ENCODE measurements at regions not wholly inside any gene's neighbourhood (a gene's known extent, or its start where the extent isn't known, plus 50 kb on each side); places are given as distances from the start of the nearest gene placed in this dataset.
A peak's percentile ranks its signal among the peaks of the same experiment; 100 is the strongest.

GRCh38 chr1:234988155-234988517, 140.5 kb downstream of the TOMM20 start:
- no peak for DNase-seq

- no peak for DNase-seq
These were observed 141.1 kb downstream of the TOMM20 start for GRCh38 chr1:234987415-234988154.

DNA sequence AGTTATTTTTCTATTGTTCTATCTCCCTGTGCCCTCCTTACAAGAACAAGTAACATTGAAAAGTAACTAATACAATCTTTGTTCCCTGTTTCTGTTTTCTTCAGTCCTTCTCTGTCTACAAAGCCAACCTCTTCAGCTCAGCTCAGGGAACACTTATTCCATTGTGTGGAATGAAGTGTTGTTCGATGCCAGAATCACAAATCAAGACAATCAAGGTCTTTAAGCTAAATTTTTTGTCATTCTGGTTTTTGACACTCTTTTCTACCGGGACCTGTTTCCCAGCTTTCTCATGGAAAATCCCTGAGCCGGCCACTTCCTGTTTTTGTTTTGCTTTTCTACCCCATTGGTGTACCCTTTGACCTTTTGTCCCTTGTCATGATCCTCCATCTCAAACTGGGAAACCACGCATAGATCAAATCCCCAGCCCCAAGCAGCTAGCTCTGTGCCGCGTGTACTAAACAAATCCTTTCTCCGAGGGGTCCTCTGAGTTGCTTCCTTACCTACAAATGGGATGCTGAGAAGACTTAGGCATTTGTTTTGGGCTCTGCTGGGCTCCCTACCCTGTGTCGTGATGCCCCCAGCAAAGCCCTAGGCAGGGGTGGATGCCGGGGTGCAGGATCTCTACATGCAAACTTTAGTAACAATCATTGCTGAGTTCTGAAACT, 141.8 kb downstream of the TOMM20 start:
- no peak for DNase-seq

DNA sequence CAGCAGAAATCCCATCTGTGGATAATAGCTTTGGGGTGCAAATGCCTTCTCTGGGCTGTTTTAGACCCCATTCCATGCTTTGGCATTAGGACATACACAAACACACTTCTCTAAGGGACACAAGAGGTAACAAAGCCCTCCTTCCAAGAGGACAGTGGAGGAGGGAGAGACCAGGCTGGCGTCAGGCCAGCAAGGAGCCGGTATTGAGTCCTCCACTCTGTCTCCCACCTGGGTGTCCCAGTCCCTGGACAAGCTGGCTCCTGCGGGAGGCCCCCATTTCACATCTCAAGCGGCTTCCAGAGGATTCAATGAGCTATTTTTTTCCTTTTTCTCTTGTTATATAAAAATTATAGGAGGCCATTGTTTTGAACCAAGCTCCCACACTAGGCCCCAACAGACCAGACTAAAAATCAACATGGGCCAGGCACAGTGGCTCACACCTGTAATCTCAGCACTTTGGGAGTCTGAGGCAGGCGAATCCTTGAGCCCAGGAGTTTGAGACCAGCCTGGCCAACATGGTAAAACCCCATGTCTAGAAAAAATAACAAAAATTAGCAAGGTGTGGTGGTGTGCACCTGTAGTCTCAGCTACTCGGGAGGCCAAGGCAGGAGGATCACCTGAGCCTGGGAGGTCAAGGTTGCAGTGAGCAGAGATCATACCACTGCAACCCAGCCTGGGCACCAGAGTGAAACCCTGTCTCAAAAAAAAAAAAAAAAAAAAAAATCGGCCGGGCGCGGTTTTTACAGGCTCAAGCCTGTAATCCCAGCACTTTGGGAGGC, 142.9 kb downstream of the TOMM20 start:
- DNase-seq, result no peak

- DNase-seq, result no peak
These were observed 143.6 kb downstream of the TOMM20 start for GRCh38 chr1:234985007-234985370.

DNA sequence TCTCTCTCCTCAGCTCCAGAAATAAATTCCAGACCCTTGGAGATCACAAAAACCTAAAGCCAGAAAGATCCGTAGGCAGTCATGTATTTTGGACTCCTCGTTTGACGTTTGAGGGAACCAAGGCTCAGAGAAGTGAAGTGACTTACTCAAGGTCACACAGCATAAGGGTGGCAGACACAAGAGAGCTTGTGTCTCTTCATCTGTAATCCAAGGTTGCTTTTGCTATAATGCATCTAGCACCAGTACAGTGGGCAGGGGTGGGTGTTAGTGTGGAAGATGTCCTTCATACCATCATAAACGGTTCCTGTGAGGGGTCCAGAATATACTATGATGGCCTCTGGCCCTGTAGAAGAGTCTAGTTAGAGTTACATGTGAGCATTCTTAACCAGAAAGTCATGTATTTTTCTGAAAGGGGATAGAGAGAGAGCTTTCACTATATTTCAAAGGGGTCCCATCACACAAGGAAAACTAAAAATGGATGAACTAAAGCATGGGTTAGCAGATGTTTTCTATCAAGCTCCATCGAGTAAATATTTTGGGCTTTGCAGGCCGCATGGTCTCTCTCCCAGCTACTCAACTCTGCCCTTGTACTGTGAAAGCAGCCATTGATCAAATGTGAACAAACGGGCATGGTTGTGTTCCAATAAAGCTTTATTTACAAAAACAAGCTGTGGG, 144.9 kb downstream of the TOMM20 start:
- no peak for DNase-seq

DNA sequence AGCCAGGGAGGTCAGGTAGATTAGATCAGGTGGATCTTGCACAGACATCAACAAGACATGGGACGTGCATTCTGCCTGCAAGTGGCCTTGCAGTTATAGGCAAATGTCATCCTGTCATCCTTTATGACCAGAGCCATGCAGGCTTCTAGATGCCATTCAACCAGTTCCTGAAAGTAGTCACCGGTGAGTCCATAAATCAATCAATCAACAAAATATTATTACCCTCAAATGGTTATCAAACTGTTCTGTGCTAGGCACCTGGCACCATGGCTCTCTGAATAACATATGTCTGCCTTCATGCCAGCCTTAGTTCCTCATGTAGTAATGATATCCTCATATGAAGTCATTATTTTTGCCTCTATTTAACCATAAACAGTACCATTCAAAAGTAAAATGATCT, 146.9 kb downstream of the TOMM20 start:
- DNase-seq, result no peak

GRCh38 chr1:234980645-234981396, 147.8 kb downstream of the TOMM20 start:
- DNase-seq, result peak; percentile 49

- DNase-seq, result no peak
These were observed 148.4 kb downstream of the TOMM20 start for GRCh38 chr1:234980291-234980644.

DNA sequence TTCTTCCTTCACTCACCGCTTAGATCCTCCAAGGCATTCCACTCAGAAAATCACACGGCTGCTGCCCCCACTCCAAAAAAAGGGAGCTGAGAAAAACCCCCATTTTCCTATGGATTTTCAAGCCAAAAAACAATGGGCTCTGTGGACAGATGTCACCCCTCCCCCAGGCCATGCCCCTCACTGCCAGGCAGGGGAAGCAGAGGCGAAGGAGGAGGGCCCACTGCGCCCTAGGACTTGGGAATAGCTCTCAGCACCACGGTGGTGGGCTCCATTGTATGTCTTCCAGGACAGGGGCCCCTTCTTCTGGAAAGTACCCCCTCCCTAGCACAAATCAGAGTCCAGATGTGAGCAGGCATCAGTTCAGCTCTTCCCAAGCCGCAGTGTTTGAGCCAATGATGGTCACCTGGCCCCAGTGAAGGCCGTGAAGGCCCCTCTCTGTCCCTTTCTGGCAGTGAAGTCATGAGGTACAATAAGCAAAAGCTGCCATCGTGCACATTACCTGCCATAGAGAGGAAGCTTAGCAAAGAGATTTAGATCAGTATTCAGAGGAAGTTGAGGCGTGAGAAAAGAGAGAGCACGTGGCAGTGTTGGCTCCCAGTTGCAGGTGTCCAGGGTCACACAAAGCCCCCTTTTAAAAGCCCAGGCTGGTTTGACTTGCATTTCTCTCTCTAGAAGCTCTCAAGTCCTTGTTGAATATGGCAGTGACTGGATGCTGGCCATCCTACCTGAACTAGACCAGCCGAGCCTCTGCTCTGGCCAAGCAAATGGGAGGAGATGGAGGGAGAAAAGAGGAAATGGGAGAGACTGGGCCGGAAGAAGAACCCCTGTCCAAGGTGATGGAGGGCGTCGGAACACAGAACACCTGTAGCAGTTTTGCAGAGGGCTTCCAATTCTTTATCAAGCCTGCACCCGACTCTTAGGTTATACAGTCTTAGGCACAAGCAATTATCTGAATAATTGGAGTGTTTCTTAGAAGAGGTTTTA, 149.0 kb downstream of the TOMM20 start:
- DNase-seq, result no peak

- DNase-seq, result peak; percentile 75
These were observed 150.0 kb downstream of the TOMM20 start for GRCh38 chr1:234978397-234979295.

- DNase-seq, result no peak
These were observed 150.7 kb downstream of the TOMM20 start for GRCh38 chr1:234977875-234978396.

DNA sequence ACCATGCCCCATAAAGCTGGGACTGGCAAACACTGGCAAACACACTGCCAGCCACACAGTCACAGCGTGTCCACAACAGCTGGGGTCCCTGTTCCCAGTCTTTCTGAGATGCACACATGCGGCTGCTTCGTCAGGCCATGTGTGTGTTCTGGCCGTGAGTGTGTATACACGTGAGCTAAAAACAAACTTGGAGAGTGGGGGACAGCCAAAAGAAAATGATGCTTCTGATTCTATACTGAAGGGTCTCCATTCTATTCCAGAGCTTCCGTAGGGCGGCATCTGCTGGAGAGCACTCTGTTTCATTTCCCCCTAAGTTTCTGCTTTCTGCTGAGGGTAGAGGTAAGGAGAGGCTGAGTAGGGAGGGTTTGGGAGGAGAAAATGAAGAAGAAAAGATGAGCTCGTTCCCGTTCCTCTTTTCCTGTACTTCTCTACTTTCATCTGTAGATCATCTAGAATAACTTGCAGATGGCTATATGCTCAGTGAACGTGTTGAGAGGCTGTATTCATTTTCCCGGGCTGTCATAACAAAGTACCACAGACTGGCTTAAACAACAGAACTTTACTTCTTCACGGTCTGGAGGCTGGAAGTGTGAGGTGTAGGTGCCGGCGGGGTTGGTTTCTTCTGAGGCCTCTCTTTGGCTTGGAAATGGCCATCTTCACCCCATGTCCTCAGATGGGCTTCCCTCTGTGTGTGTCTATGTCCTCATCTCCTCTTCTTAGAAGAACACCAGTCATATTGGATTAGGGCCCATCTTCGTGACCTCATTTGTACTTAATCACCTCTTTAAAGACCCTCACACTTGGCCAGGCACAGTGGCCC, 151.6 kb downstream of the TOMM20 start:
- no peak for DNase-seq

DNA sequence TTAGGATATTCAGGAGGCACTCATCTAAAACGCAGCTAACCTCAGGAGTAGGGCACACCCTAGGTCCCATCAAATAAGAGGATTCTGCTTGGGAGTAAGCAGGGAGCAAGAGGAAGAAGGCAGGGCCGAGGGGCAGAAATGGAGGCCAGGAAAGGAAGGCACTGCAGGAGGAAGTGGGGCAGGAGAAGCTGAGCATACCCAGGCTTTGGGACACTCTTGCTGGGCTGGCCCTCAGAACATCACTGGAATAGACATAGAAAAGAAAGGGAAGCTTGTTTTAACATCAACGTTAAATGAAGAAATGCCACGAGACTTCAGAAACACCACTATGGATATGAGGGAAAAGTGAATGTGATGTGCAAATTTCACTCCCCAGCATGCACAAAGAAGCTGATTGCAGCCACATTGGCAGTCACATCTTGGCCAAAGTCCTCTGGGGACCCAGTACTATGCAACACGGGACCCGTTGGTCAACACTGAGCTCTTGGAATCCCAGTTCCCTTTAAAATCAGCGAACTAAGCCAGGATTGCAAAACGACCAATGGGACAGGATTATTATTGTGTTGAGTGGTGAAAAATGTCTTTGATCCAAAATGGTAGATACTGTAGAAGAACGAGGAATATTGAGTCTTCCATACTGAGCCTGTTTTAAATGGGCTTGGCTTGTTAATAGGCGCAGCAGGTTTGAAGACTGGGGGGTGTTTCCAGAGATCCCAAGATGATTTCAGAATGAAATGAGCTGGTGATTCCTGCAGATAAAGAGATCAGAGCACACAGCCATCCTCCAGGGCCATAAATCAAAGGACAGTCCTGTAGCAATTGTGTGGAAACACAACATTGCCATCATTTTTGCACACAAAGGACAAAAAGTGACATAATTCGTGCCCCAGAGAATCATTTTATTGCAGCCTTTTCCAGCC, 152.4 kb downstream of the TOMM20 start:
- DNase-seq, result no peak

GRCh38 chr1:234975122-234975940, 153.3 kb downstream of the TOMM20 start:
- DNase-seq, result no peak

GRCh38 chr1:234973426-234974250, 155.0 kb downstream of the TOMM20 start:
- DNase-seq, result no peak

Data from central memory CD4-positive, alpha-beta T cell (primary cell).